LNCAP (cell line): ENCODE measurements at regions not wholly inside any gene's neighbourhood (a gene's known extent, or its start where the extent isn't known, plus 50 kb on each side); places are given as distances from the start of the nearest gene placed in this dataset.

Experiments used
- TF ChIP-seq, protein P1 (sequence below): fragments of 450-650 bp; IDR thresholded peaks from 2 replicates; pipeline ENCODE4 v1.5.1; 2017; ENCODE audit warnings: mild to moderate bottlenecking

DNA sequence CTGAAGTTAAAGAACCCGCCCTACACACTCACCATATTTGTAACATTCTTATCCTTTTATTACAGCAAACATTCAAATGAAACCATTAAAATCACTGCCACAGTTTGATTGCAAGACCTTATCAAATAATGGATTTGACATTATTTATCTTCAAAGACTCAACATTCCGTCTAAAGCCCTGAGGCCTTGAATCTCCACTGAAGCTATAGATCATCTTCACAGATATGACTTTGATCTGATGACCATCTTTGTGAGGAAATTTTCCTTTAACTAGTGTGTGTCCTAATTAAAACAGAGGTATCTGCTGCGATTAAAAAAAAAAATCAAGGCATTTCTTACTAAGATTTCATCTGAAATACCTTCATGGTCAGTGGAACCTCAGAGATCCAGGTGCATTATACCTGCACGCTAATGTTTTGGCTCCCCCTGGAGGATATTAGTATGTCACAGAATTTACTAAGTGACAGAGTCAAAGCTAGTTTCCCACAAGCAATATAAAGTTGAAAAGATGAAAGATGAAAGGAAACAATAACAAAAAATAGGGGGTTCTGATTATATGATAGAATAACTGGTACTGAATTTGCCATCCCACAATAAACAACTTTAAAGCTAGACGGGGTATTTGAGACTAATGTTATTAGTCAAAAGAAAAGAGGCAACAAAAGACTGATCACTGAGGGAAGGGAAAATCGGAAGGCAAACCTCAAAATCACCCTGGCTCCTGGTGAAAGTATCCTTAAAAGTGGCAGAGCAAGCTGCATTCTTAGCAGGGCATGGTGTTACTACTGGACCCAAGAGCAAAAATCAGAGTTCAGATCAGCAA, 923.4 kb downstream of the NCAM2 start:
- TF ChIP-seq, protein P1, sequence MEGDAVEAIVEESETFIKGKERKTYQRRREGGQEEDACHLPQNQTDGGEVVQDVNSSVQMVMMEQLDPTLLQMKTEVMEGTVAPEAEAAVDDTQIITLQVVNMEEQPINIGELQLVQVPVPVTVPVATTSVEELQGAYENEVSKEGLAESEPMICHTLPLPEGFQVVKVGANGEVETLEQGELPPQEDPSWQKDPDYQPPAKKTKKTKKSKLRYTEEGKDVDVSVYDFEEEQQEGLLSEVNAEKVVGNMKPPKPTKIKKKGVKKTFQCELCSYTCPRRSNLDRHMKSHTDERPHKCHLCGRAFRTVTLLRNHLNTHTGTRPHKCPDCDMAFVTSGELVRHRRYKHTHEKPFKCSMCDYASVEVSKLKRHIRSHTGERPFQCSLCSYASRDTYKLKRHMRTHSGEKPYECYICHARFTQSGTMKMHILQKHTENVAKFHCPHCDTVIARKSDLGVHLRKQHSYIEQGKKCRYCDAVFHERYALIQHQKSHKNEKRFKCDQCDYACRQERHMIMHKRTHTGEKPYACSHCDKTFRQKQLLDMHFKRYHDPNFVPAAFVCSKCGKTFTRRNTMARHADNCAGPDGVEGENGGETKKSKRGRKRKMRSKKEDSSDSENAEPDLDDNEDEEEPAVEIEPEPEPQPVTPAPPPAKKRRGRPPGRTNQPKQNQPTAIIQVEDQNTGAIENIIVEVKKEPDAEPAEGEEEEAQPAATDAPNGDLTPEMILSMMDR = peak; percentile 70

DNA sequence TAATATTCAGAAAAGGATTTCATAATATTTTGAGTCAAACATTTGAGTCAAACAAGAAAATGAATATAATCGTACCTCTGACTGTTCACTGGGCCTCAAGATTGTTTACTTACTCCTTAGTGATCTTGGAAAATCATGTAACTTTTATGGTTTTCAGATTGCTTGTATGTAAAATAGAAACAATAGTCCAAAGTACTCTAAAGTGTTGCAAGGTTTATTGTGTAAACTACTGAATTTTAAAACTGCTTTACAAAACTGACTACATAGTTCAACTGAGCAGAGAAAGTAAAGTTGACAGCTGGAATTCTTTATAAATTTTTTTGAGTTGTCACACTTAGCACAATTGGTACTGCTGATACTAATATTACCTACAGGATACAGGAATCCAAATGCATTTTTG, 931.0 kb downstream of the NCAM2 start:
- TF ChIP-seq, protein P1 = no peak

DNA sequence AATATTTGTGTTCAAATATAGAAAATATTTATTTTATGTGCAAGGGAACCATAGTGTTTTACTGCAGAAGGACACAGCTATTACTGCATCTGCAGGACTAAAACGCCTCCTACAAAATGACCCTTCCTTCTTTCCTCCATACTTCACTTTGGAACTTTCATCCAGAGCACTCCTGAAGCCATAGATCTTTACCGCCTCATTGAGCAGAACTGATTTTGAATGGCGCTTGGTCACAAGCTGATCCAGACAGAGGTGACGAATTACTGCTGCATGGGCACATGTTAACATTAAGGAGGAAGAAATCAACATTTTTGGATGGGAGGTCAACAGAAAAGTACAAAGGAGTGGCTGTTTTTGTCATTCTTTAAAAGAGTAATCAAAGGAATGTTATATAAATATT, 931.6 kb downstream of the NCAM2 start:
- TF ChIP-seq, protein P1 = no peak

DNA sequence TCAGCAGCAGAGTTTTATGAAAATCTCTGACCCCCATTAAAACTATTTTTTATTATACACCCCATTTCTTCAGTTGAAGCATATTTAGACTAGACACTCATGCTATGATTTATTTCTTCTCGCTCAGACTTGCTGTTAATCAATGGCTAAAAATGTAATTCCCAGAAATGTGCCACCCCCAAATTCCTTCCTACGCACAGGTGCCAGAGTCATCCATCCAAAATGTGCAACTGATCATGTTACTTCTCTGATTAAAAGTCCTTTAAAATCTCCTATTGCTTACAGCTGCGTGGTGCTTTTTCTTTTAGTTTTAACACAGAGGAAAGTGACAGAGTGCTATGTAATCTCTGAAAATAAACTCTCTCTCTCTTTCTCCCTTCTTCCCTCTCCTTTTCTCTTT, 954.4 kb downstream of the NCAM2 start:
- TF ChIP-seq, protein P1 = no peak

DNA sequence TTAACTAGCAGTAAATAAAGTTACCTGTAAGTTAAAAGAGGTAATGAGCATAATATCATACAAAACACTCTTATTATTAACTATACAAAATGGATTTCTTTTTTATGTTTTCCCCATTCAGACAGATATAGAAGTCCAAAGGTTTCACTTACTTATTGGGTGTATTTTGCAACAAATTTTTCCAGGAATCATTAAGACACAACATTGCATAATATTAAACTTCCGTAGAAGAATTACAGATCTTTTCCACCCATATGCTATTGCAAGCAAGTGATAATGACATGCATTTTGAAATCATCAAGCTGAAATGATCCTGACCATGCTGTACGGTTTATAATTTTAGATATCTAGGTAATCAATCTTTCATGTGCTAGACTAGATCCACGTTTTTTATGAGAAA, 957.0 kb downstream of the NCAM2 start:
- TF ChIP-seq, protein P1 = no peak

DNA sequence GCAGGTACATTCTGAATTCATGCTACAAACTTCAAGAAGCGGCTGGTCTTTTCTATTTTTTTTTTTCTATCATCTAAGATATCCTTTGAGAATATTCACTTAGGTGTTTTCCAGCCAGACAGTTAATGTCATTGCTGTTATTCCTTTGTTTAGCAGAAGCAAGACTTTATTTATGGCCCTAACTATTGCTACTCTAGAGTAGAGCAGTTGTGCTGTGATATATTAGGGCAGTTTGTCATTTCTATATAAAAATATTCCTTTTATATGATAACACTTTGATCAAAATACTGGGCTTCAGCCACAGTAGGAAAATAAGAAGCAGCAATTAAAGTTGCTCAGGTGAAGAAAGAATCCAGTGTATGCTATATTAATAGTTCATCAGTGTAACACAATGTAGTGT, 959.3 kb downstream of the NCAM2 start:
- TF ChIP-seq, protein P1 = no peak

DNA sequence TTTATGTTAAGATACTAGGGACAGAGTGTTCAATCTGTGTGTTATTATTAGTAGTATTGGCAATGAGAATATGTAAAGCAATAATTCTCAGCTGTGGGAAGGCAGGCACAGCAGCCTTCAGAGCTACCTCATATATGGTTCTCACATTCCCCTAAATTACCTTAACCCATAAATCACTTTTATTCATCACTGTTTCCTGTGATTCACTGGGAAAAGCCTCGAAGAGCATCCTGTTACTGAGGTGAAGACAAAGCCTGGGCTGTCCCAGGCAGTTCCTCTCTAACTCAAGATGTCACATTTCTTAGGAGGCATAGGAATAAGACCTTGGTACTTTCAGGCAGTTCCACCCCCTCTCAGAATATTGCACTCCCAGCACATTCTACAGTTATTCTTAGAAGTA, 965.7 kb downstream of the NCAM2 start:
- TF ChIP-seq, protein P1 = no peak

DNA sequence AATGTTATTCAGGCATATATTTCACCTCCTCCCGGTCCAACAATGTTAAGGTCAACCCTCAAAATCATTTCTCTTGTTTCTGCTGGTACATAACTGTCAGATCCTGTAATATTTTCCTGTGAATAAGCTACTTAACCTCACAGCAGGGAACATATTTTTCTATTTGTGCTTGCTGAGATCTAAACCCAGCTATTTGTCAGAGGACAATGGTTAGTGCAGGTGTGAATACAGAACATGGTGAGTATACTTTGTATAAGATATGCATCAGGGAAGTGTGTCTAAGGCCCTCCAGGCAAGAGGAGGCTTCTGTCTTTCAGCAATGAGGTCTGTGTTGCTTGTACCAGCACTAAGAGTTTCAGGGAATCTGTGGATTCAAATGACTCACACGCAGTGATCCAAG, 970.6 kb downstream of the NCAM2 start:
- TF ChIP-seq, protein P1 = no peak
